ENCODE measurements at regions not wholly inside any gene's neighbourhood (a gene's known extent, or its start where the extent isn't known, plus 50 kb on each side); places are given as distances from the start of the nearest gene placed in this dataset.
"Not testable (repeated sequence)": the region's sequence is repeated elsewhere in the genome, so short reads cannot be mapped to it uniquely, and the experiment has no call there.

GRCh38 chr3:173225351-173225750 is 84.3 kb upstream of the SPATA16 start:
- TF ChIP-seq ZFX (IDR thresholded peaks at IDR 0.05) (no peak), CTCF (conservative IDR thresholded peaks at IDR 0.05) (no peak)
- H3K27ac ChIP-seq: no peak overlapping the region

- H3K27ac ChIP-seq: no peak overlapping the region
- TF ChIP-seq ZFX (IDR thresholded peaks at IDR 0.05): no peak
- TF ChIP-seq CTCF (conservative IDR thresholded peaks at IDR 0.05): peak; percentile 81
Measured at GRCh38 chr3:173221010-173221409, 80.0 kb upstream of the SPATA16 start.

- no peak overlapping the region; the same call in 1 of the 2 replicates for H3K27ac ChIP-seq
- no peak for TF ChIP-seq CTCF (conservative IDR thresholded peaks at IDR 0.05)
- TF ChIP-seq ZFX (IDR thresholded peaks at IDR 0.05): no peak
Measured at GRCh38 chr3:173217127-173217526, 76.1 kb upstream of the SPATA16 start.

- H3K27ac ChIP-seq: peak overlapping the region; percentile 1; the same call in 1 of the 2 replicates
- TF ChIP-seq ZFX (IDR thresholded peaks at IDR 0.05): no peak
- TF ChIP-seq CTCF (conservative IDR thresholded peaks at IDR 0.05): no peak
Measured at GRCh38 chr3:173216063-173216462, 75.0 kb upstream of the SPATA16 start.

GRCh38 chr3:173214576-173214975 is 73.5 kb upstream of the SPATA16 start:
- TF ChIP-seq ZFX (IDR thresholded peaks at IDR 0.05): no peak
- TF ChIP-seq CTCF (conservative IDR thresholded peaks at IDR 0.05): no peak
- H3K27ac ChIP-seq: no peak overlapping the region

- no peak overlapping the region for H3K27ac ChIP-seq
- TF ChIP-seq CTCF (conservative IDR thresholded peaks at IDR 0.05) (no peak), ZFX (IDR thresholded peaks at IDR 0.05) (no peak)
Measured at GRCh38 chr3:173199568-173199967, 58.5 kb upstream of the SPATA16 start.

- H3K27ac ChIP-seq: not testable (repeated sequence)
Measured at GRCh38 chr3:173194868-173195267, 53.8 kb upstream of the SPATA16 start.

- H3K27ac ChIP-seq: no peak overlapping the region
- TF ChIP-seq CTCF (conservative IDR thresholded peaks at IDR 0.05) (no peak), ZFX (IDR thresholded peaks at IDR 0.05) (no peak)
Measured at GRCh38 chr3:173191611-173192010, 50.6 kb upstream of the SPATA16 start.
